ENCODE measurements at regions not wholly inside any gene's neighbourhood (a gene's known extent, or its start where the extent isn't known, plus 50 kb on each side); places are given as distances from the start of the nearest gene placed in this dataset.

- H3K36me3 ChIP-seq (ENCODE audit: insufficient read depth, low read length) = no peaks in the 10 kb centered on the region
- ChIA-PET CTCF (ENCODE audit: partially characterized antibody) (no interaction called here), POLR2A (ENCODE audit: partially characterized antibody) (no interaction called here)
- intact Hi-C loops (cut with micrococcal nuclease) = no loop called here
- Mint-ChIP-seq H3K9me3 (no peaks in the 10 kb centered on the region), H3K36me3 (no peaks in the 10 kb centered on the region), H3K27ac (peak overlapping the region in 1 of 7 donors; percentile 3), H3K4me1 (peaks cover 10 to 18% (median 14%) of the 10 kb centered on the region in 4 donors), H3K4me3 (no peak overlapping the region), H3K27me3 (peaks cover 0 to 3% of the 10 kb centered on the region in 2 donors)
- H3K4me1 ChIP-seq (ENCODE audit: insufficient read depth, low read length) = peaks cover 5% of the 10 kb centered on the region
- H3K27me3 ChIP-seq (ENCODE audit: insufficient read depth, low read length) = no peaks in the 10 kb centered on the region
- no peak for DNase-seq
- no peaks in the 10 kb centered on the region for H3K9me3 ChIP-seq (ENCODE audit: control insufficient read depth in 1 of 2, low read length in 2 of 2)
- no peak overlapping the region for H3K4me3 ChIP-seq (ENCODE audit: low read length in 2 of 2)
- H3K27ac ChIP-seq (ENCODE audit: low read depth, low read length) = no peak overlapping the region
Measured at GRCh38 chr20:40777653-40778052, 88.6 kb upstream of the MAFB start.

- no peaks in the 10 kb centered on the region for H3K36me3 Mint-ChIP-seq
- intact Hi-C loops (cut with micrococcal nuclease) = no loop called here
- DNase-seq = no peak
- H3K9me3 Mint-ChIP-seq = no peaks in the 10 kb centered on the region
- H3K4me3 Mint-ChIP-seq = no peak overlapping the region
- CTCF ChIA-PET (ENCODE audit: partially characterized antibody) = no interaction called here
- no peak overlapping the region for H3K4me3 ChIP-seq (ENCODE audit: low read length in 2 of 2)
- no peak overlapping the region for H3K27ac Mint-ChIP-seq
- POLR2A ChIA-PET (ENCODE audit: partially characterized antibody) = no interaction called here
- no peak overlapping the region for H3K27ac ChIP-seq (ENCODE audit: low read depth, low read length)
- H3K27me3 Mint-ChIP-seq = peaks cover 1 to 3% of the 10 kb centered on the region in 2 donors
- no peaks in the 10 kb centered on the region for H3K9me3 ChIP-seq (ENCODE audit: control insufficient read depth in 1 of 2, low read length in 2 of 2)
- H3K4me1 ChIP-seq (ENCODE audit: insufficient read depth, low read length) = peaks cover 5% of the 10 kb centered on the region
- peaks cover 11 to 18% (median 13%) of the 10 kb centered on the region in 4 donors for H3K4me1 Mint-ChIP-seq
- no peaks in the 10 kb centered on the region for H3K27me3 ChIP-seq (ENCODE audit: insufficient read depth, low read length)
- H3K36me3 ChIP-seq (ENCODE audit: insufficient read depth, low read length) = no peaks in the 10 kb centered on the region
Measured at GRCh38 chr20:40778894-40779496, 90.0 kb upstream of the MAFB start.

GRCh38 chr20:40781327-40782042 lies 92.4 kb upstream of the MAFB start:
- peaks cover 5% of the 10 kb centered on the region for H3K4me1 ChIP-seq (ENCODE audit: insufficient read depth, low read length)
- intact Hi-C loops (cut with micrococcal nuclease) = no loop called here

GRCh38 chr20:40782043-40782368 lies 93.0 kb upstream of the MAFB start:
- Histone ChIP-seq H3K4me3 (ENCODE audit: low read length in 2 of 2) (no peak overlapping the region), H3K4me1 (ENCODE audit: insufficient read depth, low read length) (peaks cover 5% of the 10 kb centered on the region), H3K9me3 (ENCODE audit: control insufficient read depth in 1 of 2, low read length in 2 of 2) (no peaks in the 10 kb centered on the region), H3K27me3 (ENCODE audit: insufficient read depth, low read length) (no peaks in the 10 kb centered on the region), H3K27ac (ENCODE audit: low read depth, low read length) (no peak overlapping the region), H3K36me3 (ENCODE audit: insufficient read depth, low read length) (no peaks in the 10 kb centered on the region)
- CTCF ChIA-PET (ENCODE audit: partially characterized antibody) = no interaction called here
- H3K4me1 Mint-ChIP-seq = peaks cover 0 to 4% (median under 1%) of the 10 kb centered on the region in 4 donors
- DNase-seq = no peak
- intact Hi-C loops (cut with micrococcal nuclease) = no loop called here
- H3K4me3 Mint-ChIP-seq = no peak overlapping the region
- POLR2A ChIA-PET (ENCODE audit: partially characterized antibody) = no interaction called here
- H3K27me3 Mint-ChIP-seq = peaks cover 5 to 11% of the 10 kb centered on the region in 2 donors
- H3K36me3 Mint-ChIP-seq = no peaks in the 10 kb centered on the region
- no peaks in the 10 kb centered on the region for H3K9me3 Mint-ChIP-seq
- no peak overlapping the region for H3K27ac Mint-ChIP-seq

More at GRCh38 chr20:40781327-40782042, 92.4 kb upstream of the MAFB start:
- no peak overlapping the region for H3K27ac ChIP-seq (ENCODE audit: low read depth, low read length)
- H3K27me3 ChIP-seq (ENCODE audit: insufficient read depth, low read length) = no peaks in the 10 kb centered on the region
- DNase-seq = no peak
- CTCF ChIA-PET (ENCODE audit: partially characterized antibody) = no interaction called here
- Mint-ChIP-seq H3K27me3 (peaks cover 4 to 7% of the 10 kb centered on the region in 2 donors), H3K4me1 (peaks cover 0 to 4% (median under 1%) of the 10 kb centered on the region in 4 donors), H3K36me3 (no peaks in the 10 kb centered on the region), H3K4me3 (no peak overlapping the region), H3K27ac (no peak overlapping the region), H3K9me3 (no peaks in the 10 kb centered on the region)
- no peaks in the 10 kb centered on the region for H3K36me3 ChIP-seq (ENCODE audit: insufficient read depth, low read length)
- POLR2A ChIA-PET (ENCODE audit: partially characterized antibody) = no interaction called here
- no peak overlapping the region for H3K4me3 ChIP-seq (ENCODE audit: low read length in 2 of 2)
- no peaks in the 10 kb centered on the region for H3K9me3 ChIP-seq (ENCODE audit: control insufficient read depth in 1 of 2, low read length in 2 of 2)

GRCh38 chr20:40785346-40785745 lies 96.3 kb upstream of the MAFB start:
- intact Hi-C loops (cut with micrococcal nuclease) = no loop called here
- Histone ChIP-seq H3K4me3 (ENCODE audit: low read length in 2 of 2) (no peak overlapping the region), H3K36me3 (ENCODE audit: insufficient read depth, low read length) (no peaks in the 10 kb centered on the region), H3K27me3 (ENCODE audit: insufficient read depth, low read length) (no peaks in the 10 kb centered on the region), H3K9me3 (ENCODE audit: control insufficient read depth in 1 of 2, low read length in 2 of 2) (no peaks in the 10 kb centered on the region), H3K4me1 (ENCODE audit: insufficient read depth, low read length) (peaks cover 5% of the 10 kb centered on the region), H3K27ac (ENCODE audit: low read depth, low read length) (no peak overlapping the region)
- Mint-ChIP-seq H3K27me3 (peaks cover 15 to 16% of the 10 kb centered on the region in 2 donors), H3K4me1 (peaks cover 0 to 4% (median under 1%) of the 10 kb centered on the region in 4 donors), H3K9me3 (no peaks in the 10 kb centered on the region), H3K4me3 (no peak overlapping the region), H3K27ac (no peak overlapping the region), H3K36me3 (no peaks in the 10 kb centered on the region)
- CTCF ChIA-PET (ENCODE audit: partially characterized antibody) = no interaction called here
- no peak for DNase-seq
- POLR2A ChIA-PET (ENCODE audit: partially characterized antibody) = no interaction called here

GRCh38 chr20:40786336-40786735 lies 97.3 kb upstream of the MAFB start:
- H3K4me1 ChIP-seq (ENCODE audit: insufficient read depth, low read length) = peaks cover 5% of the 10 kb centered on the region
- Mint-ChIP-seq H3K4me3 (no peak overlapping the region), H3K36me3 (no peaks in the 10 kb centered on the region), H3K9me3 (no peaks in the 10 kb centered on the region), H3K27ac (no peak overlapping the region), H3K4me1 (peaks cover 0 to 4% (median under 1%) of the 10 kb centered on the region in 4 donors), H3K27me3 (peaks cover 15 to 16% of the 10 kb centered on the region in 2 donors)
- H3K4me3 ChIP-seq (ENCODE audit: low read length in 2 of 2) = no peak overlapping the region
- no peaks in the 10 kb centered on the region for H3K27me3 ChIP-seq (ENCODE audit: insufficient read depth, low read length)
- H3K9me3 ChIP-seq (ENCODE audit: control insufficient read depth in 1 of 2, low read length in 2 of 2) = no peaks in the 10 kb centered on the region
- ChIA-PET POLR2A (ENCODE audit: partially characterized antibody) (no interaction called here), CTCF (ENCODE audit: partially characterized antibody) (no interaction called here)
- intact Hi-C loops (cut with micrococcal nuclease) = no loop called here
- no peak overlapping the region for H3K27ac ChIP-seq (ENCODE audit: low read depth, low read length)
- no peak for DNase-seq
- no peaks in the 10 kb centered on the region for H3K36me3 ChIP-seq (ENCODE audit: insufficient read depth, low read length)

- Mint-ChIP-seq H3K4me1 (no peaks in the 10 kb centered on the region), H3K36me3 (no peaks in the 10 kb centered on the region), H3K27me3 (peaks cover 15 to 16% of the 10 kb centered on the region in 2 donors), H3K4me3 (no peak overlapping the region), H3K9me3 (peaks cover 0 to 2% (median 0%) of the 10 kb centered on the region in 8 donors), H3K27ac (no peak overlapping the region)
- Histone ChIP-seq H3K4me3 (ENCODE audit: low read length in 2 of 2) (no peak overlapping the region), H3K27ac (ENCODE audit: low read depth, low read length) (no peak overlapping the region), H3K9me3 (ENCODE audit: control insufficient read depth in 1 of 2, low read length in 2 of 2) (no peaks in the 10 kb centered on the region), H3K4me1 (ENCODE audit: insufficient read depth, low read length) (no peaks in the 10 kb centered on the region), H3K36me3 (ENCODE audit: insufficient read depth, low read length) (no peaks in the 10 kb centered on the region), H3K27me3 (ENCODE audit: insufficient read depth, low read length) (no peaks in the 10 kb centered on the region)
- intact Hi-C loops (cut with micrococcal nuclease) = no loop called here
- POLR2A ChIA-PET (ENCODE audit: partially characterized antibody) = no interaction called here
- DNase-seq = no peak
- CTCF ChIA-PET (ENCODE audit: partially characterized antibody) = no interaction called here
Measured at GRCh38 chr20:40787941-40788340, 98.9 kb upstream of the MAFB start.

Data from CD4-positive, alpha-beta memory T cell (primary cell).